Stimulated activated CD4-positive, alpha-beta T cell treated with anti-CD3 and anti-CD28 coated beads, Interleukin-15, amount 100 ng/mL, for 48 hours (primary cell): ENCODE measurements at regions not wholly inside any gene's neighbourhood (a gene's known extent, or its start where the extent isn't known, plus 50 kb on each side); places are given as distances from the start of the nearest gene placed in this dataset.

Source experiments
- DNase-seq, 2 donors: peaks; one replicate each; pipeline ENCODE4 v3.0.0-alpha.2; 2020; ENCODE audit warnings: low read depth in 2 of 2

- DNase-seq, result no peak
Observed at GRCh38 chr16:55116165-55116920, 185.7 kb downstream of the IRX5 start.

- DNase-seq, result no peak
Observed at GRCh38 chr16:55118701-55119260, 188.1 kb downstream of the IRX5 start.

DNA sequence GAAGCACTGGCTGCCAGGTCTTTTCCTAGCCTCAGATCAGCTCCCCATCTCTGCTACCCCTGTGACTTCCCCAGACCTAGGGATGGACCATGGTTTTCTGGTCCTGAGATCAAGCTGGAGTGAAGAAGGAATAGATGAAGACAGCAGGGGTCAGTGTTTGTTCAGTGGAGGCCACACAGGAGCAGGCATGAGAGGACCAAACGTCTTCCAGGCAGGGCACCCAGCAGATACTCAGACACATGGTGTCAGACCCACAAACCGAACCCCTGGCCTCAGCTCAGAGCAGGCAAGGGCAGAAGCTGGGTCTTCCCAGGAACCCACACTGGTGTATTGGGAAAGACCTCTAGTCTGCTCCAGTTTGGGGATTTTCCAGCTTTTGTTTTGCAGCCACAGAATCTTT, 189.7 kb downstream of the IRX5 start:
- DNase-seq, result no peak

DNA sequence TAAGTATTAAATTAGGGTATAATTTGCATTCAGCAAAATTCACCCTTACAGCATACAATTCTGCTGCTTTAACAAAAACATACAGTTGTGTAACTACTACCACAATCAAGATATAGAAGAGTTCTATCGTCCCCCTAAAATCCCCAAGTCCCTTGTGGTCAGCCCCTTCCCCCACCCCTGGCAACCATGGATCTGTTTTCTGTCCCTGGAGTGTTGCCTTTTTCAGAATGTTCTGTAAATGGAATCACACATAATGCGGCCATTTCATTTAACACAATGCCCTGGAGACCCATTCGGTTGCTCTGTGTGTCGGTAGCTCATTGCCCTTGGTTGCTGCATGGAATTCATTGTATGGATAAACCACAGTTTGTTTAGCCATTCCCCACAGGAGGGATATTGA, 190.2 kb downstream of the IRX5 start:
- no peak for DNase-seq

DNA sequence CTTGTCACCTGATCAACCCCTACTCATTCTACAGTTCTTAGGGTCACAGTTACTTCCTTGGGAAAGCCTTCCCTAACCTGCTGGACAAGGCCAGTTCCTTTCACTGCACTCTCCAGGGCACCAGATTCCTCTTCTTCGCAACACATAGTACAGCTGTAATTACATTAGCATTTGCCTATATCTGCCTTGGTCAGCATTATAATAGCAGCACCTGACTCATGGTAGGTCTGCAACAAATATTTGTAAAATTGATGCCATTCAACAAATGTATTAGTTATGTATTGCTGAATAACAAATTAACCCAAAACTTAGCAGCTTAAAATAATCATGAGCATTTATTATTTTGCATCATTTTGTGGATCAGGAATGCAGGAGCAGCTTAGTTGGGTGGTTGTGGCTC, 193.0 kb downstream of the IRX5 start:
- DNase-seq, result no peak

GRCh38 chr16:55125818-55126385, 195.2 kb downstream of the IRX5 start:
- no peak for DNase-seq

DNA sequence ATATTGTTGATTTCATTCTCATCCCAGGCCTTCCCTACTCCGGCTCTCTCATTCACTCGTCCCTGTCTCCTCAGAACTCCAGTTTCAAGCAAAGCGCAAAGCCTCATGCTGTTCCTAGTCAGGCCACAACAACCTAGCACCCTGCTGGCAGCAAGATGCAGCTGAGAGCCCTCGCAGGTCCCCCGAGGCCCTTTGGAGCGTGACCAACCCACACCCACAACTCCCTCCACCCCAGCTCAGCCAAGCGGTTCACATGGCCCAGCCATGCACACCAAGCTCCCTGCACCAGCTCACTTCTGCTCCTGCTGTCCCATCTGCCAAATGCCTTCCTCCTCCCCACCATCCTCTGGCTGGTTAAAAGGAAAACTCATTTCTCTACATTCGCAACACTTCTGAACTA, 195.8 kb downstream of the IRX5 start:
- no peak for DNase-seq

DNA sequence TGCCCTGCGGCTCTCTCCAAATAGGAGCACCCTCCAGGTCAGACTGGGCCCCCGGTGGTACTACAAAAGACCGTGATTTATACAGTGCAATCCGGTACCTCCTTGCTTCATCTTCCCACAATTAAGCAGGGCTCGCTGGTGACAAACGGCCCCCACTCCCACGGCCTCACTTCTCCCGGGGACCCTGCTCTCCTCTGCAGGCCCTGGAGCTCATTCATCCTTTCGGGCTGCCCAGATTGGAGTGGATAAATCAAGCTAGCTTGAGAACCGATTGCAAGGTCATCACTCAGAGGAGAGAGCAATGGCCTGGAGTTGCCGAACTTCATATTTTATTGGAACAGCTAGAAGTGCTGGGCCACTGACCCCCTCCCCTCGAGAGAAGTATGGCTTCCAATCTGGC, 193.5 kb upstream of the IRX6 start:
- no peak for DNase-seq

DNA sequence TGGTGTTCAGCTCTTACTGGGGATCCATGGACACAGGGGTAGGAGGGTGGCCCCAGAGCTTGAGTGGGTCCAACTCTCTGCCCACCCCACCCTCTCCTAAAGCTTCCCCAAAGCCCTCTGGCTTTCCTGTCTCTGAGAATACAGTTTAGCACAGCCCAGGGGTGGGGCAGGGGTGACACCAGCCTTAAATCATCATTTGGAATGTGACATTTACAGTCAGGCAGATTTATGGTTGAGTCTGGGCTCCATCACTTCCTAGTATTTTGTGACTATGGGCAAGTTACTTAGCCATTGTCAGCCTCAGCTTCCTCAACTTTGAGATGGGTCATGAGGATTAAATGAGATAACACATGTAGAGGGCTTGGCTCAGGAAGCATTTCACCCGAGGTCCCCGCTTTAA, 193.1 kb upstream of the IRX6 start:
- DNase-seq, result no peak

DNA sequence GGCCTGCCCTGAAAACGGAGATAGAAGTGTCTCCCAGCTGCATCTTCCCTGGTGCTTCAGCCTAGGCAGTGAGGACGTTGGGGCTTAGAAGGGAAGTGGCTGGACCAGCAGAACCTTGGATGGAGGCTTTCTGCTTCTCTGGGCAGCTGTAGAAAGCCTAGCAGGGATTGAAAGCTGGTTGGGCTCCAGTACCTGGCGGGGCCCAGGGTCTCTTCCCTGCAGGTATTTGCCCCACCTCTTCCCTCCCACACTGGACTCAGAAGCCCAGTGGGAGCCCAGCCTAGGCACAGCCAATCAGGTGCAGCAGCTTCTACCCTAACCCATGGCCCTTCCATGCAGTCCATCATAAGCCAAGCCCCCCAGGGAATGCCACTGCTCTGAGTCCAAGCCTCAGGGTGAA, 190.3 kb upstream of the IRX6 start:
- no peak for DNase-seq

GRCh38 chr16:55136356-55137150, 187.4 kb upstream of the IRX6 start:
- no peak for DNase-seq

GRCh38 chr16:55138298-55138697, 185.7 kb upstream of the IRX6 start:
- no peak for DNase-seq

GRCh38 chr16:55142405-55142804, 181.6 kb upstream of the IRX6 start:
- no peak for DNase-seq

GRCh38 chr16:55144651-55145050, 179.4 kb upstream of the IRX6 start:
- no peak for DNase-seq

GRCh38 chr16:55145771-55146603, 178.0 kb upstream of the IRX6 start:
- DNase-seq, result no peak

DNA sequence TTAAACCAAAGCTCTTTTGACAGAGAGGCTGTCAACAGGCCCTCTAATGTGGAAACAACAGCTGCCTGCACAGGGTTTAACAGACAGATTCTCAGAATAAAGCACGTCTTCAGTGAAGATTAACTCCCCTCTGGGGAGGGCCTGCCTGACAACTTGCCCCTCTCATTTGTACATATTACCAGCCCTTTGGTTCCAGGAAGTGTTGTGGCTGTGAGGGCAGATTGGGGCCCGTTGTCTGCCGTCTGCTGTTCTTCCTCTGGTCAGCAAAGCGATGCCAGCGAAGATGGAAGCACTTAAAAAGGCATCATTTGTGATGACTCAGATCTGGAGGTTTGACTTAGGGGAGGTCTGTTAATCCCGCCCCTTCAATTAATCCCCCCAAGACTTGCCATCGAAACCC, 177.0 kb upstream of the IRX6 start:
- DNase-seq, result no peak

- no peak for DNase-seq
Observed at GRCh38 chr16:55147396-55147795, 176.6 kb upstream of the IRX6 start.

- DNase-seq, result no peak
Observed at GRCh38 chr16:55149622-55150021, 174.4 kb upstream of the IRX6 start.

DNA sequence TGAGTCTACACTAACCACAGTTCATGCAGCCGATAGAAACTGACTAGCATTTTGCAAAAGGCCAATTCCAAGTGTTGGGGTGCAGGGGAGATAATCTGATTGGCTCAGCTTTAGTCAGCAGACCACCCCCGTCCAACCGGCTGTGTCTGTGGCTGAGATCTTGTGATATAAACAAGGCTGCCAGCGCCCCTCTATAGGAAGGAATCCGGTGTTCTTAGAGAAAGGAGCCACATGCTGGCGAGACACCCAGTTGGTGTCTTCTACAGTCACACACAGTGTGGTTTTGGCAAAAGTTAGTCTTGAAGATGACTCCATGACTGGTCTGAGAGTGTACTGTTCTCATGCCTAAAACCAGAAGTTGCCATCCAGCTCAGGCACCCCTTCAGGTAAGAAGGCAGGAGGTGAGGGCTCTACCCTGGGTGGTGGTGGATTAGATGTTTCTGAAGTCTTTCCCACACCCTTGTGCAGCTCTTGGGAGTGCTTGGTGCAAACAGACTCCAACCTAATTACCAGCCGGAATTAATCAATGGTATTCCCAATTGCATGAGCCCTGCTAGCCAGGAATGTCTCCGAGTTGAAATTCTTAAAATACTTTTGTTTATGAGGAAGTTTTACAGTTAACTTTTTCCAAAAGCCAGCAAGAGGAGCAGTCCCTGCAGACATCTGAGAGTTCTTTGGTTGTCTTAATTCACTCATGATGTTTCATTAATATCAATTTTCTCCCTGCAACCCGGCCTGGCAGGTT, 172.3 kb upstream of the IRX6 start:
- DNase-seq, result no peak

DNA sequence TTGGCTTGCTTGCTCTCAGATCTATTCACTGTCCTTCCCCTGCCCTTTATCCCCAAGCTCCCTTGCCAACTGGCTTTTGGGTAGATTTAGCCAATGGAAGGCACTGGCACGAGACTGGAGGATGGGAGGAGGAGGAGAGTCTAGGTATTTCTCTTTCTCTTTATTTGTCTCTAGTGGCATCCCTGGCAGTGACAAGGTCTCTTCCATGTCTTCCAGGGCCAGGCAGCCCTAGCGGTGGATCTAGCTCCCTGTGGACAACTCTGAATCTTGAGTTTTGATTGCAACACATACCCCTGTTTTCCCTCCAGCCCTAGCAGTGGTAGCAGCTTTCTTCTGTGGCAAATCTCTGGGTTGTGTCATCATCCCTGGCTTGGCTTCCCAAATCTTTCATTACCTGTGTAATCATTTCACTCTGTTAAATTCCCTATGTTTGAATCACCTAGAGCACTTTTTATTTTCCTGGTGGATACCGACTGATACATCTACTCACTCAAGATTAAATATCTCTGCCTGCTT, 171.1 kb upstream of the IRX6 start:
- no peak for DNase-seq

GRCh38 chr16:55154262-55154661, 169.7 kb upstream of the IRX6 start:
- no peak for DNase-seq
